ENCODE measurements at regions not wholly inside any gene's neighbourhood (a gene's known extent, or its start where the extent isn't known, plus 50 kb on each side); places are given as distances from the start of the nearest gene placed in this dataset.

GRCh38 chr6:139982652-139983295 lies 608.3 kb upstream of the CITED2 start:
- Mint-ChIP-seq H3K4me1 (ENCODE audit: low read depth, unreplicated experiment) (peaks cover 56% of the 10 kb centered on the region), H3K36me3 (ENCODE audit: low read depth, unreplicated experiment) (no peaks in the 10 kb centered on the region), H3K27ac (ENCODE audit: unreplicated experiment) (peak overlapping the region; percentile 94), H3K4me3 (ENCODE audit: unreplicated experiment) (peak overlapping the region; percentile 5), H3K27me3 (ENCODE audit: low read depth, unreplicated experiment) (no peaks in the 10 kb centered on the region), H3K9me3 (ENCODE audit: unreplicated experiment) (no peaks in the 10 kb centered on the region)
- FAIRE-seq: no peak
- no peak overlapping the region for H2AFZ ChIP-seq (ENCODE audit: low read depth, low read length)
- H3K27me3 ChIP-seq (ENCODE audit: insufficient read depth, low read length): no peaks in the 10 kb centered on the region
- H3K9ac ChIP-seq (ENCODE audit: low read length): peak overlapping the region; percentile 28
- peaks cover 35% of the 10 kb centered on the region for H3K4me1 ChIP-seq (ENCODE audit: insufficient read depth, low read length)
- no peaks in the 10 kb centered on the region for H3K79me2 ChIP-seq (ENCODE audit: insufficient read depth, low read length)
- no peaks in the 10 kb centered on the region for H3K9me3 ChIP-seq (ENCODE audit: insufficient read depth, low read depth, low read length)
- TF ChIP-seq CTCF (IDR thresholded peaks at IDR 0.05; ENCODE audit: insufficient read depth, low read depth, low read length) (no peak), EZH2 (IDR thresholded peaks at IDR 0.05; ENCODE audit: insufficient read depth, low read length) (no peak)
- H3K4me2 ChIP-seq (ENCODE audit: low read length): peak overlapping the region; percentile 30
- no peak overlapping the region for H3K4me3 ChIP-seq (ENCODE audit: insufficient read depth, low read depth, low read length)
- peak; percentile 46 for DNase-seq (ENCODE audit: low read depth)
- peak overlapping the region; percentile 64 for H3K27ac ChIP-seq (ENCODE audit: low read depth, low read length)
- H3K36me3 ChIP-seq (ENCODE audit: insufficient read depth, low read length): no peaks in the 10 kb centered on the region
- no peaks in the 10 kb centered on the region for H4K20me1 ChIP-seq (ENCODE audit: insufficient read depth, low read length)

GRCh38 chr6:139982195-139982594 lies 607.7 kb upstream of the CITED2 start:
- Mint-ChIP-seq H3K4me3 (ENCODE audit: unreplicated experiment) (no peak overlapping the region), H3K27me3 (ENCODE audit: low read depth, unreplicated experiment) (no peaks in the 10 kb centered on the region), H3K9me3 (ENCODE audit: unreplicated experiment) (no peaks in the 10 kb centered on the region), H3K27ac (ENCODE audit: unreplicated experiment) (peak overlapping the region; percentile 94), H3K36me3 (ENCODE audit: low read depth, unreplicated experiment) (no peaks in the 10 kb centered on the region), H3K4me1 (ENCODE audit: low read depth, unreplicated experiment) (peaks cover 60% of the 10 kb centered on the region)
- no peaks in the 10 kb centered on the region for H3K79me2 ChIP-seq (ENCODE audit: insufficient read depth, low read length)
- H4K20me1 ChIP-seq (ENCODE audit: insufficient read depth, low read length): no peaks in the 10 kb centered on the region
- peak overlapping the region; percentile 30 for H3K4me2 ChIP-seq (ENCODE audit: low read length)
- H3K9me3 ChIP-seq (ENCODE audit: insufficient read depth, low read depth, low read length): no peaks in the 10 kb centered on the region
- peak overlapping the region; percentile 64 for H3K27ac ChIP-seq (ENCODE audit: low read depth, low read length)
- no peaks in the 10 kb centered on the region for H3K36me3 ChIP-seq (ENCODE audit: insufficient read depth, low read length)
- DNase-seq (ENCODE audit: low read depth) (no peak), FAIRE-seq (no peak)
- H2AFZ ChIP-seq (ENCODE audit: low read depth, low read length): no peak overlapping the region
- H3K4me1 ChIP-seq (ENCODE audit: insufficient read depth, low read length): peaks cover 35% of the 10 kb centered on the region
- H3K4me3 ChIP-seq (ENCODE audit: insufficient read depth, low read depth, low read length): no peak overlapping the region
- H3K9ac ChIP-seq (ENCODE audit: low read length): peak overlapping the region; percentile 26
- H3K27me3 ChIP-seq (ENCODE audit: insufficient read depth, low read length): no peaks in the 10 kb centered on the region
- no peak for TF ChIP-seq CTCF (IDR thresholded peaks at IDR 0.05; ENCODE audit: insufficient read depth, low read depth, low read length)
- no peak for TF ChIP-seq EZH2 (IDR thresholded peaks at IDR 0.05; ENCODE audit: insufficient read depth, low read length)

- no peaks in the 10 kb centered on the region for H3K27me3 Mint-ChIP-seq (ENCODE audit: low read depth, unreplicated experiment)
- peaks cover 60% of the 10 kb centered on the region for H3K4me1 Mint-ChIP-seq (ENCODE audit: low read depth, unreplicated experiment)
- Histone ChIP-seq H3K79me2 (ENCODE audit: insufficient read depth, low read length) (no peaks in the 10 kb centered on the region), H3K27ac (ENCODE audit: low read depth, low read length) (peak overlapping the region; percentile 64), H3K9ac (ENCODE audit: low read length) (peak overlapping the region; percentile 26), H4K20me1 (ENCODE audit: insufficient read depth, low read length) (no peaks in the 10 kb centered on the region), H2AFZ (ENCODE audit: low read depth, low read length) (no peak overlapping the region), H3K4me2 (ENCODE audit: low read length) (peak overlapping the region; percentile 30), H3K9me3 (ENCODE audit: insufficient read depth, low read depth, low read length) (no peaks in the 10 kb centered on the region), H3K27me3 (ENCODE audit: insufficient read depth, low read length) (no peaks in the 10 kb centered on the region), H3K36me3 (ENCODE audit: insufficient read depth, low read length) (no peaks in the 10 kb centered on the region), H3K4me3 (ENCODE audit: insufficient read depth, low read depth, low read length) (no peak overlapping the region), H3K4me1 (ENCODE audit: insufficient read depth, low read length) (peaks cover 35% of the 10 kb centered on the region)
- no peaks in the 10 kb centered on the region for H3K9me3 Mint-ChIP-seq (ENCODE audit: unreplicated experiment)
- no peaks in the 10 kb centered on the region for H3K36me3 Mint-ChIP-seq (ENCODE audit: low read depth, unreplicated experiment)
- FAIRE-seq (peak; percentile 69), DNase-seq (ENCODE audit: low read depth) (peak; percentile 46)
- TF ChIP-seq CTCF (IDR thresholded peaks at IDR 0.05; ENCODE audit: insufficient read depth, low read depth, low read length) (no peak), EZH2 (IDR thresholded peaks at IDR 0.05; ENCODE audit: insufficient read depth, low read length) (no peak)
- H3K4me3 Mint-ChIP-seq (ENCODE audit: unreplicated experiment): no peak overlapping the region
- H3K27ac Mint-ChIP-seq (ENCODE audit: unreplicated experiment): peak overlapping the region; percentile 94
Measured at GRCh38 chr6:139981768-139982181, 607.3 kb upstream of the CITED2 start.
